HG02759 (cell line): ENCODE measurements at regions not wholly inside any gene's neighbourhood (a gene's known extent, or its start where the extent isn't known, plus 50 kb on each side); places are given as distances from the start of the nearest gene placed in this dataset.

Source experiments
- ATAC-seq: cut with Tn5 transposase; IDR thresholded peaks from one replicate; pipeline ENCODE4 v1.9.1; 2021; ENCODE audit warnings: mild to moderate bottlenecking, moderate library complexity; ENCODE audit not compliant: unreplicated experiment

DNA sequence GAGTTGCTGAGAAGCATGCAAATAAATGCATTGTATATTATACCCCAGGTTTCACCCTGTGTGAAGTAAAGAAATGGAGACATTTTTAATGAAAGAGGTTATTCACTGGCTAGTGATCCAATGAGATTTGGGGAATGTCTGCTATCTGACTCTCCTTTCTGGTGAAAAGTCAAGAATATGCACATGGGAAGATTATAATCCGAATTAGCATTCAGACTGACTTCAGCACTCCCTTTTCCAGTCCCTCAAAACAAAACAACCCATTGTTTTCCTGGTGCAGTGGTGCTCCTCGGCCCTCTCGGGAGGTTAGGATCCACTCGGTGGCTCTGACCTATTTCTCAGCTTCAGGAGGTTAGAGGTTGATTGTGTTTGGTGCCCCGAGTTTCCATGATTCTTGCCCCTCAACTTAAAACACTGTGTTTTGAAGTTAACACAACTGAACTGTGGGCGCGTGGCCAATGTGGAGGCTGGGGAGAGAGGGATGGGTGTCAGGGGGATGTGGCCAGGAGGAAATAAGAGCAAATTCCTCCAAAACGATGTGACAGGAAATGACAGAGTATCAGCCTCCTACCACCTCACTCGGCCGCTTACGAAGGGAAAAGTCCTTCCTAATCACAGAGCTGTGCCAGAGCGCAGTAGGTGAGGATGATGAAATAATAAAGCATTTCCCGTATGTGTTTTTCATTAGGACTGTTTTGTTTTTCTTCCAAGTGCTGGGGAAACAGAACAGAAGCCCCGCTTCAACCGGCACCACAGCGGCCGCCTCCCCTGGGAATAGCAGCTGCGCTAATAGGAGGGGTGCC is 440.1 kb downstream of the MTX2 start:
- ATAC-seq, result no peak

- no peak for ATAC-seq
Measured at GRCh38 chr2:176709991-176710390, 440.7 kb downstream of the MTX2 start.

- no peak for ATAC-seq
Measured at GRCh38 chr2:176710657-176711186, 441.5 kb downstream of the MTX2 start.

DNA sequence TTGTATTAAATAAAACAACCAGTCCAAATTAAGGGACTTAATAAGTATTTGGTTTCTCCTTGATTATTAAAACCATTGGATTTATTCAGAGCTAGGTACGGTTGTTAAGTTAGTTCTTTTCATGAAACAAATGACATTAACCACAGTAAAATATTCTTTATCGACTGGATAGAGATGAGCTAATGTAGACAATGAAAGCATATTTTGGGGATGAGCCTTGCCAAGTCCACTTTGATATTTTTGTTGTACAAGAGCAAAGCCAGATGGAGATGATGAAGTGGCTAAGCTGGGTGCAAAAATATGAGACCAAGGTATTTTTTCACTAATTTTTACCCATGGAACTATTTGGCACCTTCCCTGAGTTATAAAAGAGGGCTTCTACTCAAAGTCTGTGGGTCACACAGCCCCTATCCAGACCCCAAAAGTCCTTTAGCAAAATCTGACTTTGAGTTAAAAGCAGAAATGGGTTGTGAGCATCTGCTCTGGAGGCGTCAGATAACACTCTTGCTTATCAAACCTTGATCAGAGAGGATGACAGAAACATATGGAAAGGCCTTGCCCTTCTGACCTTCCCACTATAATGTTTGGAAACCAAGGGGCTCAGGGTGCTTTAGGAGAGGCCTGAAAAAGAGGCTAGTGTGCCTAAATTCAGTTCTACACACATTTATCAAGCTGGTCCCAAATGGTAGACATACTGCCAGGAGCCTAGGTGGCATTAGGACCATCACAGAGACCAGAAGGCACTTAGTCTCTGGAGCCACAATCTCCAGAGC is 456.8 kb downstream of the MTX2 start:
- no peak for ATAC-seq

- no peak for ATAC-seq
Measured at GRCh38 chr2:176727696-176728095, 458.5 kb downstream of the MTX2 start.

DNA sequence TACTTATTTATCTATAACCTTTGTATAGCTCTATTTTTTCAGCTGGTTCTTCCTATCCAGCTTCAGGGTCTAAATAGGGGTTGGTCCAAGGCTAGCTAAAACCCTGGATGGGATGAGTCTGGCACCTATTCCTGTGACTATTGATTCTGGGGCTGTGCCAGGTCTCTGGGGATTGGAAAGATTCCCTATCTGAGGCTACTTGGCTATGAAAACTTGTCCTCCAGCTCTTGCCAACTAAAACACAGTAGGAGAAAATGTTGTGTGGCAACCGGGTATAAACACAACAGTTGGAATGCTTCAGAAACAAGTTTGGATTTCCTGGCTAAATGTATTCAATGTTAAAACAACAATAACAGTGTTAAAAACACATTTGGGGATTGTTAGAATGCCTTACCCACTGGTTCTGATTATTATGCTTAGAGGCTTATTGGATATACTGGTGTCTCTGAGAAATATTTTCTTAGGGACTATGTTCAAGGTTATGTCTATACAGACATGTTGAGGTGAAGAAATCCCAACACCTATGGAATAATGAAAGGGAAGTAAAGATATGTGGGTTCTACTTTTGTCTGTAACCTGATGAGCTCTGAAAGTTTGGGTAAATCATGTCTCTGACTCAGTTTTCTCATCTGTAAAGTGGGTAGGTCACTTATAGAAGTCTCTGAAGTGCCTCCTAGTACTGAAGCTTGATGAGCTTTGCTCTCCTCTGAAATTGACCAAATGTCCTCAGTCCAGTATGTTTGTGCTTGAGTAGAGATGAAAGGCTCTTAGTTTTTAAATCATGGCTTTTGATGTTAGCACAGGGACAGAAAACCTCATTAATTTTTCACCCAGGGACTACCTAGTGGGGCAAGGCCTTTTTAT is 460.7 kb downstream of the MTX2 start:
- no peak for ATAC-seq

DNA sequence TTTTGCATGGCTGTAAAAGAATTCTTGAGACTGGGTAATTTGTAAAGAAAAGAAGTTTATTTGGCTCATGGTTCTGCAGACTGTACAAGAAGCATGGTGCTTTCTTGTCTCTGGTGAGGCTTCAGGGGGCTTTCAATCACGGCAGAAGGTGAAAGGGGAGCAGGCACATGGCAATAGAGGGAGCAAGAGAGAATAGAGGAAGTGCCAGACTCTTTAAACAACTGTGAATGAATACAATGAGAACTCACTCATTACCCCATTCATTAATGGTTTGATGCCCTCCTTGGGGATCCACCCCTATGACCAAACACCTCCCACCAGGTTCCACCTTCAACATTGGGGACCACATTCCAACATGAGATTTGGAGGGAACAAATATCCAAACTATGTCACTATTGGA is 463.5 kb downstream of the MTX2 start:
- no peak for ATAC-seq

DNA sequence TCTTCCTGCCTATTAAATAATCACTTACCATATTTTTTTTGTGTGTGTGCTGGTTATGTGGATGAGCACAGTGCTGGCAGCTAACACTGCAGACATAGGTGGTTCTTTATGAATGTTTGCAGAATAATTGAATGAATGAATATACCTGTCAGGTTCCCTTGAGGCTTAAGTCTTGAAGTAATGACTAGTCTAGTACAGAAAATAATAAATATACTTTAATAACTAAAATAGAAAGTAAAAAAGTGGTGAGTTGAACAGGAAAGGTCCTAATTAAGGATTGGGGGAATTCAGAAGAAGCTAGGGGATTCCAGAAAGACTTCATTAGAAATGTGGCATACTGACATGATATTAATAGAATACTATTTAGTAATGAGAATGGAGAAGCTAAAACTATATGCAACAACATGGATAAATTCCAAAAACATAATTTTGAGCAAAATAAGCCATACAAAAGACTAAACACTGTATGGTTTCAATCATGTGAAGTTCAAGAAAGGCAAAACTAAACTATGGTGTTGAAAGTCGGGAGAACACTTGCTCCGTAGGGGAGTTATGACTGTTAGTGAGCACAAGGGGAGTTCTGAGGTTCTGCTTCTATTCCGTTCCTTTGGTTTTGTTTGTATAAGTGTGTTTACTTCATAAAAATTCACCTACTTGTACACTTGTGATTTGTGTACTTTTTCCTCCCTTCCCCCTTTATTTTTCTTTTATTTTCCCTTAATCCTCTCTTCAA is 464.6 kb downstream of the MTX2 start:
- ATAC-seq, result no peak

GRCh38 chr2:176734868-176735267 is 465.6 kb downstream of the MTX2 start:
- ATAC-seq, result no peak

GRCh38 chr2:176742271-176742670 is 470.3 kb upstream of the HNRNPA3 start:
- ATAC-seq, result no peak

DNA sequence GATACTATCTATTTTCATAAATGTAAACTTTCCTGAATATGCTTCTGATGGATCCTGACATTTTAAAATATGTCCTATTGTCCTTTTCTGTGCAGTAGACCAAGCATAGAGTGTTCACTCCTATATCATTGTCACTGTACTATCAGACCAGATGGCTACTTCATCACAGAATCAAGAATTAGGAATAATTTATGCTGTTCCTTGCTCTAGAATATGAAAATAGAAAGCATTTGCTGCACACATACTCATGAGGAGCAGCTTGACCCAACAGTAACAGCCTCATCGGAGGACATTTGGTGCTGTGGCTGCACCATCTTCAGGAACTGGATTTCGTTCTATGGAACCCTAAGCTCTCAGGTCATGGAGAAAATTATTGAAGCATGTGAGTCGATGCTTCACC is 468.9 kb upstream of the HNRNPA3 start:
- ATAC-seq, result no peak

- ATAC-seq, result no peak
Measured at GRCh38 chr2:176744146-176744545, 468.4 kb upstream of the HNRNPA3 start.

DNA sequence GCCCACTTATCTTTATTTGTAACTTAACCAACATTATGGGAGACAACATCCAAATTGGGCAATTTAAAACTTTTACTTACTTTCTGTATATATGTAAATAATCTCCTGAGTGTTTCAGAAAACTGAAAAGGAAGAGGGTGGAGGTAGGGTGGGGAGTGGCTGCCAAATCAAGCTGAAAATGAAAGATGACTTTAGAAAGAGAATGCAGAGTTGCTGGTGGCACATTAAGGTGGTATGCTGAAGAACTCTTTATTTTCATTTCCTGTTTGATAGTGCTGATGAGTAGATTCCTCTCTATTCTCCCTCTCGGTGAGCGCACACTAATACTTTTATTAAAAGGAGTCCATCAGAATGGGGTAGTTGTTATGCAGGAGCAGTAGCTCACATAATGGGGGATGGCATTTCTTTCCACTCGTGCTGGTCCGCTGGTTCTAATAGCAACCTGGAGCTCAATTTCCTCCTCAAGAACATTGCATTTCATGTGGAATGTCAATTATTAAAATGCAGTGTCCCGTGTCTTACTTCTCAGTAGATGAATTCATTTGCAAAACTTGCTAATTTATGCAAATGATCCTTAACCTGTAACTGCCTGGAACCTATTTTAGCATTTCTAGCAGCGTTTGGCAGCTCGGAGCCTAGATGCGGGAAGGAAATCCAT is 466.9 kb upstream of the HNRNPA3 start:
- no peak for ATAC-seq

DNA sequence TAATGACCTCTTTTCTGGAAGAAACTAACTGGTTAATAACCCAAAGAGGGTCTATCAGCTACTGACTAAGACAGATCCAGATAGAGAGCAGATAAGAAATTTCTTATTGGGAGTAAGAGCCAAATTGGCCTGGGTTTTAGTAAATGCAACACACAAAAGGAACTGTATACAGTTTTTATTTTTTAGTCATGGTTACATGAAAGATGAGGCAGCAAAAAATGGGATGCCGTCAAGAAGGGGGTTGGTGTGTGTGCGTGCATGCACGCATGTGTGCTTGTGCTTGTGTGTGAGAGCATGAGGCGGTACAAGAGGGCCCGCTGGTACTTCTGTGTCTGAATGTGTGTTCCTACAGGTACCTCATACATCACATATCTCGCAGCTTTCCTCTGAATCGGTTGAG is 466.2 kb upstream of the HNRNPA3 start:
- ATAC-seq, result no peak

- no peak for ATAC-seq
Measured at GRCh38 chr2:176747506-176747905, 465.1 kb upstream of the HNRNPA3 start.

- ATAC-seq, result no peak
Measured at GRCh38 chr2:176747928-176748327, 464.7 kb upstream of the HNRNPA3 start.

GRCh38 chr2:176748662-176749061 is 463.9 kb upstream of the HNRNPA3 start:
- no peak for ATAC-seq

DNA sequence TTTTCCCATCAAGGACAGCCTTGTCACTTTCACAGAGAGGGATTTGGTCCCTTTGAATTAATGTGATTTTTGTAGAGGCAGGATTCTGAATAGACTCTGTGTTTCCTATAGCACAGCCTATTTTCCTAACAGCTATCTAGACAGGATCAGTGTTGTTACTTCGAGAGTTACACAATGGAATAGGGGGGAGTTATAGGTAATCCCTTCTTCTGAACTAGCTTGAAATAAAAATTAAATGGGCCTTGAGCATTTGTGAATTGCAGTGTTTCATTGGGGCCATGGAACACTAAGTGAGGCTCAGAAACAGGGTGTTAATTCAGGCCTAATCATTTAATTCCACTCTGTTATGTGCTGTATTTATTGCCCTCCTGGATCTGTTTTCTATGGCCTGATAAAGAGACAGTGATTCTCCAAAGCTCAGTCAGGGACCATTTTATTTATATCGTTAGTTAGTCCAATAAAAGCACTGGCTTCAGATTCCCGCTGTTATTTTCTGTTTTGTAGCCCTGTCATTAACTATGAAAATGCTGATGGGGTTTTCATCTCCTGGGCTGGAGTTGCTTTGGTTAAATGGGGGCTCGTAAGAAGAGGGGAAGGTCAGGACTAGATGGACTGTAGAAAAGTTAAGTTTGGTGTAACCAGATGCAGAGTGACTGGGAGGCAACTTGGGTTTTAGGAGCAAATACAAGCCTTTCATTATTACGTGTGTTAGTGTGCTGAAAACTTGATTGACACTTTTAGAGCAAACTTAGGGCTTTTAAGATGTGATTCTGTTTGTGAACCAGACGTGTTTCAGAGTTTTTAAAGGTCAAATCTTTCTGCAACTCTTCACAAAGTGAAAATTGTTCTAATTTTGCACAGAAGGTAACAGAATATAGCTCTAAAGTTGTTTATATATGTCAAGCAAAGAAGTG is 461.0 kb upstream of the HNRNPA3 start:
- ATAC-seq, result no peak

DNA sequence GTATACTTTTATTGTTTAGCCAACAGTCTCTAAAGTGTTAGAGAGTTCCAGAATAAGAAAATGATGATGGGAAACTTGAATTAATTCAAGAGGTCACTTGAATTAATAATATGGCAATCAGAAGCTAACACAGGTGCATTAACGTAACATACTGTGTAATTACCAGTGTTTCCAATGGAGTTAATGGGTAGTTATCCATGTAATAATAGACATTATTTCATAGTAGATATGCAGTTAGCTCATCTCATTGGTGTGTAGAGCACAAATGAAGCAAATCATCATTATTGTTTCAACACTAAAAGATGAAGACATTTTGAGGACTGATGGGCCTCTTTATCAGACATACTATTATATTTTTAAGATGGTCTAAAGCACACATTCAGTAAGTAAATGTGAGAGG is 460.3 kb upstream of the HNRNPA3 start:
- no peak for ATAC-seq
